ENCODE measurements at regions not wholly inside any gene's neighbourhood (a gene's known extent, or its start where the extent isn't known, plus 50 kb on each side); places are given as distances from the start of the nearest gene placed in this dataset.

GRCh38 chr9:75739884-75740611 lies 150.4 kb upstream of the PCSK5 start:
- TF ChIP-seq TOX (CRISPR knock-in tag; IDR thresholded peaks at IDR 0.05; ENCODE audit: borderline replicate concordance), result no peak
- TF ChIP-seq ZNF8 (CRISPR knock-in tag; IDR thresholded peaks at IDR 0.05), result no peak
- TF ChIP-seq ZFP30 (CRISPR knock-in tag; IDR thresholded peaks at IDR 0.05), result no peak
- TF ChIP-seq CREB5 (CRISPR knock-in tag; IDR thresholded peaks at IDR 0.05; ENCODE audit: low read depth), result no peak
- no peak for TF ChIP-seq RARB (CRISPR knock-in tag; IDR thresholded peaks at IDR 0.05)
- TF ChIP-seq PATZ1 (CRISPR knock-in tag; IDR thresholded peaks at IDR 0.05; ENCODE audit: borderline replicate concordance), result no peak
- no peak for TF ChIP-seq ARNTL (CRISPR knock-in tag; IDR thresholded peaks at IDR 0.05; ENCODE audit: borderline replicate concordance, low read depth)
- no peak for TF ChIP-seq OSR1 (CRISPR knock-in tag; IDR thresholded peaks at IDR 0.05)
- no peak for TF ChIP-seq CSDC2 (CRISPR knock-in tag; IDR thresholded peaks at IDR 0.05)
- TF ChIP-seq TCF4 (CRISPR knock-in tag; IDR thresholded peaks at IDR 0.05; ENCODE audit: borderline replicate concordance), result no peak
- no peak for TF ChIP-seq TSHZ2 (CRISPR knock-in tag; IDR thresholded peaks at IDR 0.05)
- TF ChIP-seq ISL1 (CRISPR knock-in tag; IDR thresholded peaks at IDR 0.05), result no peak
- no peak for TF ChIP-seq BACH2 (CRISPR knock-in tag; IDR thresholded peaks at IDR 0.05; ENCODE audit: borderline replicate concordance)
- no peak for TF ChIP-seq ESRRG (CRISPR knock-in tag; IDR thresholded peaks at IDR 0.05)
- no peak for TF ChIP-seq ZFP3 (CRISPR knock-in tag; IDR thresholded peaks at IDR 0.05)
- TF ChIP-seq GLIS3 (CRISPR knock-in tag; IDR thresholded peaks at IDR 0.05), result no peak
- no peak for TF ChIP-seq PPARA (CRISPR knock-in tag; IDR thresholded peaks at IDR 0.05; ENCODE audit: borderline replicate concordance)
- ATAC-seq, result no peak

GRCh38 chr9:75743855-75744254 lies 146.6 kb upstream of the PCSK5 start:
- TF ChIP-seq TOX (CRISPR knock-in tag; IDR thresholded peaks at IDR 0.05; ENCODE audit: borderline replicate concordance) (no peak), TSHZ2 (CRISPR knock-in tag; IDR thresholded peaks at IDR 0.05) (no peak), CSDC2 (CRISPR knock-in tag; IDR thresholded peaks at IDR 0.05) (no peak), ZFP3 (CRISPR knock-in tag; IDR thresholded peaks at IDR 0.05) (no peak), ESRRG (CRISPR knock-in tag; IDR thresholded peaks at IDR 0.05) (no peak)
- ATAC-seq, result no peak

- TF ChIP-seq ARNTL (CRISPR knock-in tag; IDR thresholded peaks at IDR 0.05; ENCODE audit: borderline replicate concordance, low read depth), result no peak
- no peak for ATAC-seq
Observed at GRCh38 chr9:75754080-75754479, 136.4 kb upstream of the PCSK5 start.

- no peak for ATAC-seq
- TF ChIP-seq GLIS3 (CRISPR knock-in tag; IDR thresholded peaks at IDR 0.05) (no peak), ZC3H10 (CRISPR knock-in tag; IDR thresholded peaks at IDR 0.05) (no peak), ZFP30 (CRISPR knock-in tag; IDR thresholded peaks at IDR 0.05) (no peak), CREB5 (CRISPR knock-in tag; IDR thresholded peaks at IDR 0.05; ENCODE audit: low read depth) (no peak), OSR1 (CRISPR knock-in tag; IDR thresholded peaks at IDR 0.05) (no peak), TSHZ2 (CRISPR knock-in tag; IDR thresholded peaks at IDR 0.05) (no peak), ISL1 (CRISPR knock-in tag; IDR thresholded peaks at IDR 0.05) (no peak), TOX (CRISPR knock-in tag; IDR thresholded peaks at IDR 0.05; ENCODE audit: borderline replicate concordance) (no peak)
- TF ChIP-seq, protein P1, sequence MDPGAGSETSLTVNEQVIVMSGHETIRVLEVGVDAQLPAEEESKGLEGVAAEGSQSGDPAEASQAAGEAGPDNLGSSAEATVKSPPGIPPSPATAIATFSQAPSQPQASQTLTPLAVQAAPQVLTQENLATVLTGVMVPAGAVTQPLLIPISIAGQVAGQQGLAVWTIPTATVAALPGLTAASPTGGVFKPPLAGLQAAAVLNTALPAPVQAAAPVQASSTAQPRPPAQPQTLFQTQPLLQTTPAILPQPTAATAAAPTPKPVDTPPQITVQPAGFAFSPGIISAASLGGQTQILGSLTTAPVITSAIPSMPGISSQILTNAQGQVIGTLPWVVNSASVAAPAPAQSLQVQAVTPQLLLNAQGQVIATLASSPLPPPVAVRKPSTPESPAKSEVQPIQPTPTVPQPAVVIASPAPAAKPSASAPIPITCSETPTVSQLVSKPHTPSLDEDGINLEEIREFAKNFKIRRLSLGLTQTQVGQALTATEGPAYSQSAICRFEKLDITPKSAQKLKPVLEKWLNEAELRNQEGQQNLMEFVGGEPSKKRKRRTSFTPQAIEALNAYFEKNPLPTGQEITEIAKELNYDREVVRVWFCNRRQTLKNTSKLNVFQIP (CRISPR knock-in tag; IDR thresholded peaks at IDR 0.05; ENCODE audit: borderline replicate concordance, low read depth), result no peak
Observed at GRCh38 chr9:75775166-75775565, 115.3 kb upstream of the PCSK5 start.

Measured in SK-N-SH treated with all-trans-retinoic acid at 6 μM for 48 hours (cell line).